ENCODE measurements at regions not wholly inside any gene's neighbourhood (a gene's known extent, or its start where the extent isn't known, plus 50 kb on each side); places are given as distances from the start of the nearest gene placed in this dataset.

- TF ChIP-seq CTCF (IDR thresholded peaks at IDR 0.05) (no peak), POLR2AphosphoS5 (IDR thresholded peaks at IDR 0.05; ENCODE audit: low read depth, low read length) (no peak), SIN3A (IDR thresholded peaks at IDR 0.05; ENCODE audit: borderline replicate concordance, insufficient read depth, low read depth, low read length) (no peak), REST (IDR thresholded peaks at IDR 0.05; ENCODE audit: insufficient read depth in 1 of 2, low read depth in 2 of 2, low read length in 1 of 2) (no peak)
These were observed 93.9 kb upstream of the MEF2C start for GRCh38 chr5:88976914-88977313.
